ENCODE measurements at regions not wholly inside any gene's neighbourhood (a gene's known extent, or its start where the extent isn't known, plus 50 kb on each side); places are given as distances from the start of the nearest gene placed in this dataset.
"Not testable (repeated sequence)": the region's sequence is repeated elsewhere in the genome, so short reads cannot be mapped to it uniquely, and the experiment has no call there.

DNA sequence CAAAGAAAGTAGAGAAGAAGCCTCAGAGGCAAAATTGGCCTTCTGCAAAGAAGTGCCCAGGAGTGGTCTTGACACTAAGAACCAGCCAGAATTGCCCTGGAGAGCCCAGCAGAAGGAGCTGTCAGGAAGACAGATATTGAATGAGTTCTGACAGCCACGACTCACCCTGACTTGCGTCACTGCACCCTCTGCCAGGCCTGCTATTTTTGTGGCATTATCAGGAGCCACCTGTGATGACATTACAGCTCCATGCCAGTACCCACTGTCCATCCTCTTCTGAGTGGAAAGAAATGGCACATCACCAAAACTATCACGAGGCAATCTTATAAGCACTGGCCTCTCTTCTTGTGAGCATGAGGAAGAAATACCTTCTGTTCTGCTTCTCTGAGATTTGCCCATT is 67.7 kb downstream of the SMIM20 start:
- no peak for DNase-seq
- Histone ChIP-seq H3K4me3 (ENCODE audit: low read depth in 1 of 3, low read length in 3 of 3) (no peak overlapping the region), H3K9me3 (ENCODE audit: control insufficient read depth in 2 of 2, insufficient read depth in 1 of 2, low read depth in 1 of 2, low read length in 1 of 2) (peaks cover 0 to 9% of the 10 kb centered on the region in 2 donors), H3K27ac (ENCODE audit: low read depth in 1 of 3, low read length in 2 of 3) (no peak overlapping the region), H3K36me3 (ENCODE audit: control insufficient read depth in 3 of 3, insufficient read depth in 2 of 3, low read depth in 1 of 3, low read length in 3 of 3) (no peaks in the 10 kb centered on the region), H3K27me3 (ENCODE audit: control insufficient read depth in 3 of 3, insufficient read depth in 3 of 3, low read length in 3 of 3) (no peaks in the 10 kb centered on the region), H3K4me1 (ENCODE audit: control insufficient read depth in 3 of 3, insufficient read depth in 2 of 3, low read depth in 1 of 3, low read length in 2 of 3) (no peaks in the 10 kb centered on the region)
- FAIRE-seq: no peak
- WGBS, 3 donors: 82 to 86% (median 84%) methylated on average over 3 of the region's 3 CpGs

GRCh38 chr4:25982962-25983361 is 68.9 kb downstream of the SMIM20 start:
- Histone ChIP-seq H3K27me3 (ENCODE audit: control insufficient read depth in 3 of 3, insufficient read depth in 3 of 3, low read length in 3 of 3) (no peaks in the 10 kb centered on the region), H3K4me3 (ENCODE audit: low read depth in 1 of 3, low read length in 3 of 3) (no peak overlapping the region), H3K9me3 (ENCODE audit: control insufficient read depth in 2 of 2, insufficient read depth in 1 of 2, low read depth in 1 of 2, low read length in 1 of 2) (peaks cover 0 to 9% of the 10 kb centered on the region in 2 donors), H3K36me3 (ENCODE audit: control insufficient read depth in 3 of 3, insufficient read depth in 2 of 3, low read depth in 1 of 3, low read length in 3 of 3) (no peaks in the 10 kb centered on the region), H3K4me1 (ENCODE audit: control insufficient read depth in 3 of 3, insufficient read depth in 2 of 3, low read depth in 1 of 3, low read length in 2 of 3) (no peaks in the 10 kb centered on the region), H3K27ac (ENCODE audit: low read depth in 1 of 3, low read length in 2 of 3) (no peak overlapping the region)
- FAIRE-seq (no peak), DNase-seq (no peak)
- 65 to 75% (median 71%) methylated on average over 7 of the region's 7 CpGs for WGBS, 3 donors

DNA sequence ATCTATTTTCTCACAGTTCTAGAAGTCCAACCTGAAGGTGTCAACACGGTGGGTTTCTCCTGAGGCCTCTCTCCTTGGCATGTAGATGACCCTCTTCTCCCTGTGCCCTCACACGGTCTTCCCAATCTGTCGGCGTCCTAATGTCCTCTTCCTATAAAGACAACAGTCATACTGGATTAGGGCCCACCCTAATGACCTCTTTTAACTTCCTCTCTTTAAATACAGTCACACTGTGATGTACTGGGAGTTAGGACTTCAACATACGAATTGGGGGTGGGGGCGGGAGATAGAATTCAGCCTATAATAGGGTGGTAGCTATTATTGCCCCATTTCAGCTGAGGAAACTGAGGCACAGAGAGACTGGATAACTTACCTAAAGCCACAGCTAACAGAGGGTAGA is 70.2 kb downstream of the SMIM20 start:
- 84 to 94% (median 84%) methylated on average over 6 of the region's 6 CpGs for WGBS, 3 donors
- no peaks in the 10 kb centered on the region for H3K4me1 ChIP-seq (ENCODE audit: control insufficient read depth in 3 of 3, insufficient read depth in 2 of 3, low read depth in 1 of 3, low read length in 2 of 3)
- FAIRE-seq (no peak), DNase-seq (no peak)
- peaks cover 0 to 9% of the 10 kb centered on the region in 2 donors for H3K9me3 ChIP-seq (ENCODE audit: control insufficient read depth in 2 of 2, insufficient read depth in 1 of 2, low read depth in 1 of 2, low read length in 1 of 2)
- no peak overlapping the region for H3K27ac ChIP-seq (ENCODE audit: low read depth in 1 of 3, low read length in 2 of 3)
- H3K36me3 ChIP-seq (ENCODE audit: control insufficient read depth in 3 of 3, insufficient read depth in 2 of 3, low read depth in 1 of 3, low read length in 3 of 3): no peaks in the 10 kb centered on the region
- no peak overlapping the region for H3K4me3 ChIP-seq (ENCODE audit: low read depth in 1 of 3, low read length in 3 of 3)
- H3K27me3 ChIP-seq (ENCODE audit: control insufficient read depth in 3 of 3, insufficient read depth in 3 of 3, low read length in 3 of 3): no peaks in the 10 kb centered on the region

GRCh38 chr4:25984796-25985195 is 70.8 kb downstream of the SMIM20 start:
- Histone ChIP-seq H3K27me3 (ENCODE audit: control insufficient read depth in 3 of 3, insufficient read depth in 3 of 3, low read length in 3 of 3) (no peaks in the 10 kb centered on the region), H3K27ac (ENCODE audit: low read depth in 1 of 3, low read length in 2 of 3) (no peak overlapping the region), H3K4me3 (ENCODE audit: low read depth in 1 of 3, low read length in 3 of 3) (no peak overlapping the region), H3K36me3 (ENCODE audit: control insufficient read depth in 3 of 3, insufficient read depth in 2 of 3, low read depth in 1 of 3, low read length in 3 of 3) (no peaks in the 10 kb centered on the region), H3K9me3 (ENCODE audit: control insufficient read depth in 2 of 2, insufficient read depth in 1 of 2, low read depth in 1 of 2, low read length in 1 of 2) (peaks cover 0 to 9% of the 10 kb centered on the region in 2 donors), H3K4me1 (ENCODE audit: control insufficient read depth in 3 of 3, insufficient read depth in 2 of 3, low read depth in 1 of 3, low read length in 2 of 3) (no peaks in the 10 kb centered on the region)
- FAIRE-seq: no peak
- DNase-seq: no peak
- 65 to 76% (median 75%) methylated on average over 5 of the region's 5 CpGs for WGBS, 3 donors

DNA sequence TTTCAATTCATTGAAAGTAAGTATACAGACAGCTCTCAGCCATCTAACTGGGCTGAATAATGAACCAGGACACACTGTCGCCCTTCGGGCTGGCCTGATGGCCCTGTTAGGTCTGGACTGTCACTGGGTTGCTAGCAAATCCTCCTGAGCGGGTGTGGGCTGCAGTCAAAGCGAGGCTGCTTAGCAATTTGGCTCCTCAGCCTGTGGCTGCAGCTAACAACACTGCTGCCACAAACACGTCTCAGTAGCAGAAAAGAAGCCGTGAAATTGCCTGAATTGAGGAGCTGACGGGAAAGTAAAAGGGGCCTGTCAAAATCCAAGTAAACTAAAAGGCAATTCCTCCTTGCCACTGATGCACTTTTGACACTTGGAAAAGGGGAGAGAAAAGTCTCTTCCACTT is 72.8 kb downstream of the SMIM20 start:
- Histone ChIP-seq H3K36me3 (ENCODE audit: control insufficient read depth in 3 of 3, insufficient read depth in 2 of 3, low read depth in 1 of 3, low read length in 3 of 3) (no peaks in the 10 kb centered on the region), H3K9me3 (ENCODE audit: control insufficient read depth in 2 of 2, insufficient read depth in 1 of 2, low read depth in 1 of 2, low read length in 1 of 2) (no peaks in the 10 kb centered on the region), H3K4me1 (ENCODE audit: control insufficient read depth in 3 of 3, insufficient read depth in 2 of 3, low read depth in 1 of 3, low read length in 2 of 3) (no peaks in the 10 kb centered on the region), H3K27me3 (ENCODE audit: control insufficient read depth in 3 of 3, insufficient read depth in 3 of 3, low read length in 3 of 3) (no peaks in the 10 kb centered on the region), H3K4me3 (ENCODE audit: low read depth in 1 of 3, low read length in 3 of 3) (no peak overlapping the region), H3K27ac (ENCODE audit: low read depth in 1 of 3, low read length in 2 of 3) (no peak overlapping the region)
- FAIRE-seq (no peak), DNase-seq (no peak)
- 93 to 97% (median 94%) methylated on average over 7 of the region's 7 CpGs for WGBS, 3 donors

DNA sequence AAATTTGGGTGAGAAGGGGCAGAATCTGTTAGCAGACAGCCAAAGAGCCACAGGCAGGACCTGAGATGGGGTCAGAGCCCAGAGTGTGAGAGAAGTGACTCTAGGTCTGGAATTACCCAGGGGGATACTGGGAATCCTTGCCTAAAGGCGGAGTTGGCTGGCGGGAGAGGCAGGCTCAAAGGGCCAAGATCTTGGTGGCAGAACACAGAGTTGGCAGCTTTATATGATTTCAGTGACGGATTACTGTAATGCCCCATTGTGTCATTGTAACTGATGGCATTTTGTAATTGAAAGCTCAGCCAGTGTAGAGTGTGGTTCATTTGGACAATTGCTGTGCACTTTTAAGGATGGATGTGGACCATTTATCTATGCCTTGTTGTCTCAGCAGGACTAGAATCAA is 77.3 kb downstream of the SMIM20 start:
- DNase-seq: no peak
- no peaks in the 10 kb centered on the region for H3K4me1 ChIP-seq (ENCODE audit: control insufficient read depth in 3 of 3, insufficient read depth in 2 of 3, low read depth in 1 of 3, low read length in 2 of 3)
- H3K27ac ChIP-seq (ENCODE audit: low read depth in 1 of 3, low read length in 2 of 3): no peak overlapping the region
- WGBS, 3 donors: 47 to 64% (median 56%) methylated on average over 3 of the region's 3 CpGs
- H3K4me3 ChIP-seq (ENCODE audit: low read depth in 1 of 3, low read length in 3 of 3): no peak overlapping the region
- no peaks in the 10 kb centered on the region for H3K9me3 ChIP-seq (ENCODE audit: control insufficient read depth in 2 of 2, insufficient read depth in 1 of 2, low read depth in 1 of 2, low read length in 1 of 2)
- no peaks in the 10 kb centered on the region for H3K27me3 ChIP-seq (ENCODE audit: control insufficient read depth in 3 of 3, insufficient read depth in 3 of 3, low read length in 3 of 3)
- no peak for FAIRE-seq
- H3K36me3 ChIP-seq (ENCODE audit: control insufficient read depth in 3 of 3, insufficient read depth in 2 of 3, low read depth in 1 of 3, low read length in 3 of 3): no peaks in the 10 kb centered on the region

- Histone ChIP-seq H3K4me3 (ENCODE audit: low read depth in 1 of 3, low read length in 3 of 3) (no peak overlapping the region), H3K36me3 (ENCODE audit: control insufficient read depth in 3 of 3, insufficient read depth in 2 of 3, low read depth in 1 of 3, low read length in 3 of 3) (no peaks in the 10 kb centered on the region), H3K27me3 (ENCODE audit: control insufficient read depth in 3 of 3, insufficient read depth in 3 of 3, low read length in 3 of 3) (no peaks in the 10 kb centered on the region), H3K4me1 (ENCODE audit: control insufficient read depth in 3 of 3, insufficient read depth in 2 of 3, low read depth in 1 of 3, low read length in 2 of 3) (no peaks in the 10 kb centered on the region), H3K27ac (ENCODE audit: low read depth in 1 of 3, low read length in 2 of 3) (no peak overlapping the region), H3K9me3 (ENCODE audit: control insufficient read depth in 2 of 2, insufficient read depth in 1 of 2, low read depth in 1 of 2, low read length in 1 of 2) (no peaks in the 10 kb centered on the region)
- peak in 1 of 2 donors; percentile 19 for DNase-seq
- no peak for FAIRE-seq
- WGBS, 3 donors: 61 to 76% (median 70%) methylated on average over 16 of the region's 16 CpGs
Measured at GRCh38 chr4:25993395-25994185, 79.6 kb downstream of the SMIM20 start.

DNA sequence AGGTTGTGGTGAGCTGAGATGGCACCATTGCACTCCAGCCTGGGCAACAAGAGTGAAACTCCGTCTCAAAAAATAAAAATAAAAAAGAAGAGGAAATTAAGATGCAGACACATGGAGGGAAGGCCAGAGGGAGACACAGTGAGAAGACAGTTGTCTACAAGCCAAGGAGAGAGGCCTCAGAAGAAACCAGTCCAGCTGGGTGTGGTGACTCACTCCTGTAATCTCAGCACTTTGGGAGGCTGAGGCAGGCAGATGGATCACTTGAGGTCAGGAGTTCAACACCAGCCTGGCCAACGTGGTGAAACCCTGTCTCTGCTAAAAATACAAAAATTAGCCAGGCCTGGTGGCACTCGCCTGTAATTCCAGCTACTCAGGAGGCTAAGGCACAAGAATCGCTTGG is 80.6 kb downstream of the SMIM20 start:
- H3K4me3 ChIP-seq (ENCODE audit: low read depth in 1 of 3, low read length in 3 of 3); H3K36me3 ChIP-seq (ENCODE audit: control insufficient read depth in 3 of 3, insufficient read depth in 2 of 3, low read depth in 1 of 3, low read length in 3 of 3); H3K4me1 ChIP-seq (ENCODE audit: control insufficient read depth in 3 of 3, insufficient read depth in 2 of 3, low read depth in 1 of 3, low read length in 2 of 3); H3K9me3 ChIP-seq (ENCODE audit: control insufficient read depth in 2 of 2, insufficient read depth in 1 of 2, low read depth in 1 of 2, low read length in 1 of 2); H3K27me3 ChIP-seq (ENCODE audit: control insufficient read depth in 3 of 3, insufficient read depth in 3 of 3, low read length in 3 of 3); FAIRE-seq; DNase-seq; H3K27ac ChIP-seq (ENCODE audit: low read depth in 1 of 3, low read length in 2 of 3): not testable (repeated sequence)
- WGBS, 3 donors: 70 to 76% (median 74%) methylated on average over 4 of the region's 4 CpGs

Measured in small intestine (tissue), 7 donors.